ENCODE measurements at regions not wholly inside any gene's neighbourhood (a gene's known extent, or its start where the extent isn't known, plus 50 kb on each side); places are given as distances from the start of the nearest gene placed in this dataset.
A peak's percentile ranks its signal among the peaks of the same experiment; 100 is the strongest.

DNA sequence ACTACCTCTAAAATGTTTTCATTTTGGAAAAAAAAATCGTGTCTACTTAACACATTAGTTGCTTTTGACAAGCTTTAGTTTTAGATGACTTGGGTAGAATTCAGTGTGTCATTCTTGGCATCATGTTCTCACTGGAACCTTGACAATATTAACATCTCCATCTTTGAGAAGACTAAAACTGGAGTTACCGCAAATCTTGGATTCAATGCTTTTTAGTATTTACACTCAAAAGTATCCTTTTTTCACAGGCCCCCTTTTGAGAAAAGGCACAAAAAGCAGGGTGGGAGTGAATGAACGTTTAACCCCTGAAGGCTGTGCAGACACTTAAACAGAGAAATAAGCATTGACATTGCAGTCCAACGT lies 549.1 kb downstream of the CSNK1G3 start:
- no peaks in the 10 kb centered on the region for H3K27me3 Mint-ChIP-seq
- no peak overlapping the region for H3K4me3 Mint-ChIP-seq
- H3K9me3 ChIP-seq (ENCODE audit: control insufficient read depth, low read length, poor library complexity, severe bottlenecking), result no peaks in the 10 kb centered on the region
- ATAC-seq (no peak), DNase-seq (no peak)
- H3K36me3 Mint-ChIP-seq (ENCODE audit: low read depth), result no peaks in the 10 kb centered on the region
- no peaks in the 10 kb centered on the region for H3K4me1 Mint-ChIP-seq
- no peak overlapping the region for H3K27ac Mint-ChIP-seq

DNA sequence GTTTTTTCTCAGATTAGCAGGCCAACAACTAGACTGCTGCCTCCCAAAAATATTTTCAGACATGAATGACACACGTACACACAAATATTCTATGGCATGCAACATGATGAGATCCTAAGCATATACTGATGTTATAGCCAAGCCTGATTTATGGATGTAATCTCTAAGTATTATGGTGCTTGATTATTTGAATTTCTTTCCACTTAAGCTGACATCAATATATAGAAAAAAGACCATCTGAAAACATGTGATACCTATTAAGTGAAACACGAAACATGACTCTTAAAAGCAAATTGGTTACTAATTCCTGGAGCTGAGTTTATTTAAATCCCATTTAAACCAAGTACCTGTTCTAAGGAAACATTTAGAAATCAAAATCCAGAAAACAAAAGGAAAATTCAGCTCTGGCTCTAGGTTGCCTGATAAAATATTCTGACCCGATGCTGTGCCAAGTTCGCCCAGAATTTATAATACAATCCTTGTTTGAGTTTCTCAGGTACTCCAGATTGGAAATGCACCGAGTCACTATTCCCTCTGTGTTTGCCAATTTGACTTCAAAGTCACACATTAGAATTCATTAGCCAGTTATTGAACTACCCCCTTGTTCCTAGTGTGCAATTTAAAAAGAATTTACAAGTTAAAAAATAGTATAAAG lies 548.6 kb downstream of the CSNK1G3 start:
- no peak for ATAC-seq
- Mint-ChIP-seq H3K4me1 (no peaks in the 10 kb centered on the region), H3K4me3 (no peak overlapping the region), H3K27ac (no peak overlapping the region), H3K27me3 (no peaks in the 10 kb centered on the region), H3K36me3 (ENCODE audit: low read depth) (no peaks in the 10 kb centered on the region)
- DNase-seq, result no peak
- H3K9me3 ChIP-seq (ENCODE audit: control insufficient read depth, low read length, poor library complexity, severe bottlenecking), result no peaks in the 10 kb centered on the region

DNA sequence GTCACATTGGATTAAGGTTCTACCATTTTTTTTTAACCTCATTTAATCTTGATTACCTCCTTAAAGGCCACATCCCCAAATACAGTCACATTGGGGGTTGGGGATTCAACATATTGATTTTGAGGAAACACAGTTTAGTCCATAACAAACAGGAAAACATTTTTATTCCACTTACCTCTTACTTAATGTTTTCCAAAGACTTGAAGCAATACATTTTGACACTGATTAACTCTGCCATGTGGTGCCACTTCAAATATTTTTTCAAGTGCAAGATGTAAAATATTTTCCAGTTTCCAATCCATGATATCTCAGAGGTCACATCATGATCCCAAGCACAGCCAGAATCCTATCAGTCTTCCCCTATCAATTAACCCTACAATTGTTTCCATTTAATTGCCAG lies 548.0 kb downstream of the CSNK1G3 start:
- H3K36me3 Mint-ChIP-seq (ENCODE audit: low read depth), result no peaks in the 10 kb centered on the region
- no peak overlapping the region for H3K27ac Mint-ChIP-seq
- H3K27me3 Mint-ChIP-seq, result no peaks in the 10 kb centered on the region
- no peak overlapping the region for H3K4me3 Mint-ChIP-seq
- ATAC-seq, result no peak
- no peak for DNase-seq
- H3K4me1 Mint-ChIP-seq, result no peaks in the 10 kb centered on the region
- H3K9me3 ChIP-seq (ENCODE audit: control insufficient read depth, low read length, poor library complexity, severe bottlenecking), result no peaks in the 10 kb centered on the region

DNA sequence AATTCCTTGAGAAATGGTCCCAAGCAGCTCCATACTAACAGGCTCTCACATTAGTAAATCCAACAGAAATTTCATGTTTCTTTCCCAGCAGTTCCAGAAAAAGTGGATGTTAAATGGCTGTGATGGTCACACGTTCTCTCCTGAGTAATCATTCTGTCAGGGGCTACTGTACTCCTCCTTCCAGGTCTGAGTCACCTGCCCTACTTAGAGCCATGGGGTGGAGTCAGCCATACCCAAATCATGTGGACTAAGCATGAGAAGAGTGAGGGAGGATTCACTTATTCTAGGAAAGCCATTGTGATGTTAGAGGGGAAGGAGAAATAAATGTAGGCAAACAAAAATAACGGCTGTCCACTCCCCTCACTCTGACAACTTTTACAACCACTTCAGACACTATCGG lies 547.2 kb downstream of the CSNK1G3 start:
- Mint-ChIP-seq H3K36me3 (ENCODE audit: low read depth) (no peaks in the 10 kb centered on the region), H3K4me3 (no peak overlapping the region), H3K4me1 (no peaks in the 10 kb centered on the region), H3K27me3 (no peaks in the 10 kb centered on the region), H3K27ac (no peak overlapping the region)
- no peak for DNase-seq
- ATAC-seq, result no peak
- H3K9me3 ChIP-seq (ENCODE audit: control insufficient read depth, low read length, poor library complexity, severe bottlenecking), result no peaks in the 10 kb centered on the region

DNA sequence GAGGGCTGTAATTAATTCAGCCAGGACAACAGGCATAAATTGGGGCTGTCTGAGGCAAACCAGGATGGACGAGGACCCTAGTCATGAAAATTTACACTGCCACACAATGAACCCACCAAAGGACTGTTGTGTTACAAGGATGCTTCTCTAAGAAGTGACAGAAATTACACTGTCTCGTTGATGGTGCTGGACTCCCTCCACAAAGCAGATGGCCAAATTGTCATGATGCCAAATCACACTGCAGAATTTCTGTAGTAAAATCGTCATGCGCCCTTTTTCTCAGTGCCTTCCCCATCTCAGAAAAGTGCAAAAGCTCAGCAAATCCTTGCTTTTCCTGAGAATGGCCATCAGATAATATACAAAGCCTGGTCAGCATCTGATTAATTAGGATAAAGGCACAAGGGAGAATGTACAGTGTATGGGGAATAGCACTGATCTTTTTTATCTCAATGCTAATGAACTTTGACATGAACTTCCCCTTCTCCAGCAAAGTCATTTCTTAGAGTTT lies 545.8 kb downstream of the CSNK1G3 start:
- Mint-ChIP-seq H3K27me3 (no peaks in the 10 kb centered on the region), H3K4me1 (no peaks in the 10 kb centered on the region), H3K27ac (no peak overlapping the region), H3K4me3 (no peak overlapping the region), H3K36me3 (ENCODE audit: low read depth) (no peaks in the 10 kb centered on the region)
- no peak for DNase-seq
- H3K9me3 ChIP-seq (ENCODE audit: control insufficient read depth, low read length, poor library complexity, severe bottlenecking), result no peaks in the 10 kb centered on the region
- ATAC-seq, result no peak

DNA sequence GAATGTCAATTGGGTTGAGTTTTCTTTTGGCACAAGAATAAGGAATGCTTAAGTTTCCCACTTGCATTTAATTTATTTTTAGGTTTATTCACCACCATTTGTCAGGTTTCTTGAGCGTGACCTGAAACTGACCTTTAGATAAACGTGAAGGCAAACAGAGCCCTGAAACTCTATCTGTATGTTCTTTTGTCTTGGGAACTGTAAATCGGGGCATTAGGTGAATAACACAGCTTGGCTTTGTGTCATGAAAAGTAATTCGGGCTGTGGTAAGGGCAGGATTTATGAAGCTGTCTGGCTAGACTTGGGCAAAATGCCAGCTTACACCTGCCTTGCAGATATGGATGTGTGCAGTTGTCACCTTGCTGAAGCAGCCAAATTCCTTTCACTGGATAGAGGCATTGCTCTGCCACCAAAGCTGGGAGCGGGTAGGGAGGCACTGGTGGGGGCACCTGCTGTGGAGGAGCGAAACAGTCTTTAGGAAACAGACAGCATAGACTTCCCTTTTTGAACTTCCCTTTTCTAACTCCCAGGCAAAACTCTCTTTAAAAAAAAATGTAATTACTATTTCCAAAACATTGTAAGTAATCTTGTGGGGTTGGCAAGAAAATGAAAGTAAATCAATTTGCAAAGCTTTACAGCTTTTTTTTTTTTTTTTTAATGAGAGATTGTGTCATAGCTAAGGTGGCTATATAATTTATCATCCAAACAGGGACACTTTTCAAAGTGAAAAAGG lies 545.2 kb downstream of the CSNK1G3 start:
- no peak overlapping the region for H3K4me3 Mint-ChIP-seq
- DNase-seq, result no peak

DNA sequence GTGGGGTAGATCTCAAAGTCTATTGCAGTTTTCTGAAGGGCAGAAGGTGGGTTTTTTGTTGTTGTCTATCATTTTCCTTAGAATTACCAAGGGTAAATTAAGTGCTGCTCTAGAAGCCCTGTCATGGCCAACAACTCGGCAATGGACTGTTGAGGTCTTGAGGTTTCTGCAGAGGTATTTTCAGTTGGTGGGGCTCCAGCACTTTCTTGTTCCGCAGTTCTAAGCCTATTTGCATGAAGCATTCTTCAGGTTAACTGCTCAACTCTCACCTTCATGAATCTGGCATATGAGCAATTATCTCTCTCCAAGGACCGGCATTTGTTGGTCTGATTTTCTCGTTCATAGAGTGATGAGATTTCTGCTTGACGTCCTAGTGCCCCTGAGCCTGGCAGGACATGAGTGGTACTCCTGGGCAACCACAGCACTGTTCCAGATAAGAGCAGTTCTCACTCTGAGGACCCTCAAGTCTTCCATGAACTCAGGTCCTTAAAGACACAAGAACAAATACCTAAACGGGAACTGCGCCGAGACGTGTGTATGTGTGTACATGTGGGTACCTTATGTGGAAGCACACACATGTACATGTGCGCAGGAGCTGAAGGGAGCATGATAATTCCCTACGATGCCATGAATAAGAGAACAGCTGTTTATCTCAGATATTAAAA lies 544.5 kb downstream of the CSNK1G3 start:
- Mint-ChIP-seq H3K27ac (no peak overlapping the region), H3K4me3 (no peak overlapping the region)
- ATAC-seq, result peak; percentile 25

More for the DNA sequence above, 545.2 kb downstream of the CSNK1G3 start:
- no peak overlapping the region for H3K27ac Mint-ChIP-seq
- H3K9me3 ChIP-seq (ENCODE audit: control insufficient read depth, low read length, poor library complexity, severe bottlenecking), result no peaks in the 10 kb centered on the region
- H3K27me3 Mint-ChIP-seq, result no peaks in the 10 kb centered on the region
- no peaks in the 10 kb centered on the region for H3K36me3 Mint-ChIP-seq (ENCODE audit: low read depth)
- H3K4me1 Mint-ChIP-seq, result no peaks in the 10 kb centered on the region
- ATAC-seq, result peak; percentile 67

DNA sequence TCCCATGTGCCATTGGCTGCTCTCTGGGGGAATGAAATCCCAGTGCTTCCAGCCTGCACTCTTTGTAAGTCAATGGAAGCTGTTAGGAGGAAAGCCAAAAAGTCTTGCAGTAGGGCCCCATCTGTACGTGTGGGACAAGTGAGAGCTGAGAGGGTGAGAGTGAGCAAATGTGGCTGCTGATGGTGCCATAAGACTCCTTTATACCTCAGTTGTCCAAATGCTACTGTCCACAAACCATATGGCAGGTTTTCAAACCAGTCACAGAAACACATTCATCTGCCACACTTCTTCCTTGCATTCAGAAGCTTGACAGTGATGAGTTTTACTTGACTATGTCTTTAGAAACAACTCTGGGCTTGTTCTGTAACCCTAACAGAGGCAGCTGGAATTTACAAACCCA lies 543.8 kb downstream of the CSNK1G3 start:
- H3K27ac Mint-ChIP-seq, result no peak overlapping the region
- H3K4me3 Mint-ChIP-seq, result no peak overlapping the region
- no peaks in the 10 kb centered on the region for H3K9me3 ChIP-seq (ENCODE audit: control insufficient read depth, low read length, poor library complexity, severe bottlenecking)
- no peaks in the 10 kb centered on the region for H3K36me3 Mint-ChIP-seq (ENCODE audit: low read depth)
- H3K27me3 Mint-ChIP-seq, result no peaks in the 10 kb centered on the region
- no peak for ATAC-seq
- no peaks in the 10 kb centered on the region for H3K4me1 Mint-ChIP-seq
- no peak for DNase-seq

More for the DNA sequence above, 544.5 kb downstream of the CSNK1G3 start:
- no peak for DNase-seq
- no peaks in the 10 kb centered on the region for H3K4me1 Mint-ChIP-seq
- no peaks in the 10 kb centered on the region for H3K9me3 ChIP-seq (ENCODE audit: control insufficient read depth, low read length, poor library complexity, severe bottlenecking)
- H3K36me3 Mint-ChIP-seq (ENCODE audit: low read depth), result no peaks in the 10 kb centered on the region
- no peaks in the 10 kb centered on the region for H3K27me3 Mint-ChIP-seq

DNA sequence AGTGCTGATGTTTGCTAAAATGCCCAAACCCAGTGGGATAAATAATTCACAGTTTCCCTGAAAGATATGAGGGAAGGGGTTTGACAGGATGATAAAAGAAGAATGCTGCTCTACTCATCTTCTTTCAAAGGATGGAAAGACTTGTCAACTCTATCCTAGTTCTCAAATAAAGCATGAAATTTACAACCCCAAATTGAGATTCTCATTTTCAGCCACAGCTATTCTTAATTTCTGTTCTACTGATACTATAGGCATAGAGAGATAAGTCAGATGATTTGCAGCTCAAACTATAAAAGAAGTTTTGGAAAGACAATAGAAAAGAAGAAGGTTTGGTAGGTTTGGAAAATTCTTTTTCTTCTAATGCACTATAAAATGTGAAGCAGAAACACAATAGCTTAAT lies 542.6 kb downstream of the CSNK1G3 start:
- Mint-ChIP-seq H3K4me1 (no peaks in the 10 kb centered on the region), H3K27ac (no peak overlapping the region), H3K27me3 (no peaks in the 10 kb centered on the region), H3K4me3 (no peak overlapping the region), H3K36me3 (ENCODE audit: low read depth) (no peaks in the 10 kb centered on the region)
- DNase-seq (no peak), ATAC-seq (no peak)
- H3K9me3 ChIP-seq (ENCODE audit: control insufficient read depth, low read length, poor library complexity, severe bottlenecking), result no peaks in the 10 kb centered on the region

DNA sequence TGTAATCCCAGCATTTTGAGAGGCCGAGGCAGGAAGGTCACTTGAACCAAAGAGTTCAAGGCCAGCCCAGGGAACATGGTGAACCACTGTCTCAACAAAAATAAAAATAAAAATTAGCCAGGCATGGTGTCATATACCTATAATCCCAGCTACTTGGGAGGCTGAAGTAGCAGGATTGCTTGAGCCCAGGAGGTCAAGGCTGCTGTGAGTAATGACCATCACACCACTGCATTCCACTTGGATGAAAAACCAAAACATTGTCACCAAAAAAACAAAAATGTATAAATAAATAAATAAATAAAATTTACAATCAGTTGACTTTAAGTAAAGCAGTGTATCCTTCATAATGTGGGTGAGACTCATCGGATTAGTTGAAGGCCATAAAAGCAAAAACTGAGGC lies 541.4 kb downstream of the CSNK1G3 start:
- Mint-ChIP-seq H3K36me3 (ENCODE audit: low read depth) (no peaks in the 10 kb centered on the region), H3K27me3 (no peaks in the 10 kb centered on the region), H3K4me1 (no peaks in the 10 kb centered on the region), H3K27ac (no peak overlapping the region), H3K4me3 (no peak overlapping the region)
- no peak for ATAC-seq
- DNase-seq, result no peak
- no peaks in the 10 kb centered on the region for H3K9me3 ChIP-seq (ENCODE audit: control insufficient read depth, low read length, poor library complexity, severe bottlenecking)

DNA sequence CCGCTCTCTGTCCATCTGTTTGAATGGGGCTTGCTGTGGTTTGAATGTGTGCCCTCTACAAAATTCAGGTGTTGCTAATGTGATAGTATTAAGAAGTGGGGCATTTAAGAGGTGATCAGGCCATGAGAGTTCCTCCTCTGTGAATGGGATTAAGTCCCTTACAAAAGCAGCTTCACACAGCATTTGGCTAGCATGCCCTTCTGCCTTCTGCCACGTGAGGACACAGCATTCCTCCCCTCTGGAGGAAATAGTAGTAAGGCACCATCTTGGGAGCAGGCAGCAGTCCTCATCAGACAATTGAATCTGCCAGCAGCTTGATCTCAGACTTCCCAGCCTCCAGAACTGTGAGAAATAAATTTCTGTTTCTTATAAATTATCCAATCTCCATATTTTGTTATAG lies 540.2 kb downstream of the CSNK1G3 start:
- no peak for DNase-seq
- H3K4me3 Mint-ChIP-seq, result no peak overlapping the region
- H3K36me3 Mint-ChIP-seq (ENCODE audit: low read depth), result no peaks in the 10 kb centered on the region
- H3K27me3 Mint-ChIP-seq, result no peaks in the 10 kb centered on the region
- ATAC-seq, result no peak
- no peaks in the 10 kb centered on the region for H3K9me3 ChIP-seq (ENCODE audit: control insufficient read depth, low read length, poor library complexity, severe bottlenecking)
- H3K4me1 Mint-ChIP-seq, result no peaks in the 10 kb centered on the region
- no peak overlapping the region for H3K27ac Mint-ChIP-seq

DNA sequence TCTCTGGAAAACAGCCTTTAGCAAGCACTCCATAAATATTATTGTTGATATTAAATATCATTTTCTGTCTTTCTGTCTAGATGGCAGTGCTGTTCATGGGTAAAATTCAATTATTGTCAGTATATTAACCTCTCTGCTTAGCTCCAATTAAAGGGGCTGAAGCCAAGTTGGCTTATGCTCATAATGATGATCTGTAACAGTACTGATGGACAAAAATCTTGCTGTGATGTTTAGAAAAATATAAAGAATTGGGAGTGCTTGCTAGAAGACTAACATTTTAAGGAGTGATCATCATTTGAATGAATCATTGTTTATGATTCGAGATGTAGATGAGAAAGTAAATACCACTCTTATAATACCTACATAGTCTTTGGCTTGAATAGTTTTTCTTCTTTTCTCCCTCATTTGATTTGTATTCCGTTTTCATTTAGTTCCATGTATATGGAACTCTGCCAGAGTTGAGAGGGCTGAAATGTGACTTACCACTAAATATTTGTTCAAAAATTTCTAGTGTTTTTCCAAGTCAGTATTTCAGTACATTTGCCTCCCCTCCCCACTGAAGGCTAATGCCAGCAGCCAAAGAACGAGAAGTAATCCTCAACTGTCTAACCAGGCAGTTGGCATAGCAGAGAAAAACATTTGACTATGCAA lies 538.3 kb downstream of the CSNK1G3 start:
- H3K4me3 Mint-ChIP-seq, result no peak overlapping the region
- H3K27me3 Mint-ChIP-seq, result no peaks in the 10 kb centered on the region
- no peaks in the 10 kb centered on the region for H3K36me3 Mint-ChIP-seq (ENCODE audit: low read depth)
- H3K4me1 Mint-ChIP-seq, result no peaks in the 10 kb centered on the region
- ATAC-seq (no peak), DNase-seq (no peak)
- no peaks in the 10 kb centered on the region for H3K9me3 ChIP-seq (ENCODE audit: control insufficient read depth, low read length, poor library complexity, severe bottlenecking)
- no peak overlapping the region for H3K27ac Mint-ChIP-seq

DNA sequence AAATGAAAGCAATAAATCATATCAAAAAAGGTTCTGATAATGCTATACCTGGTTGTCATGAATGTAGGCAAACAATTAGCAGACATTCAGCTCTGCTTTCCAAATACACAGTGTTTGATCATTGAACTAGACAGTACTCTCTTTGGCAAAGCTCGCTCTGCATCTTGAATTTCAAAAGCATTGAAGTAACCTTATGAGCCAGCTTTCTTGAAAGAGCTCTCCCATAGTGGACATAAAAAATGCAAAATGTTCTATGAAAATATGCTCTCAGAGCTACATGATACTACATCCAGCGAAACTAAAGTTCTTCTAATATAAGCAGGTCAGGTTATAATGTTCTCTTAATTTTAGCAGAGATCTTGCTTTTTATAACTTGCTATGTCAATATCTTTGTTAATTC lies 533.4 kb downstream of the CSNK1G3 start:
- Mint-ChIP-seq H3K36me3 (ENCODE audit: low read depth) (no peaks in the 10 kb centered on the region), H3K27ac (no peak overlapping the region)

More for the DNA sequence above, 533.4 kb downstream of the CSNK1G3 start:
- H3K9me3 ChIP-seq (ENCODE audit: control insufficient read depth, low read length, poor library complexity, severe bottlenecking), result no peaks in the 10 kb centered on the region
- DNase-seq (no peak), ATAC-seq (no peak)
- Mint-ChIP-seq H3K27me3 (no peaks in the 10 kb centered on the region), H3K4me1 (no peaks in the 10 kb centered on the region), H3K4me3 (no peak overlapping the region)
